Endodermal cell (in vitro differentiated cells): ENCODE measurements at regions not wholly inside any gene's neighbourhood (a gene's known extent, or its start where the extent isn't known, plus 50 kb on each side); places are given as distances from the start of the nearest gene placed in this dataset.
A peak's percentile ranks its signal among the peaks of the same experiment; 100 is the strongest.

ENCODE experiments used
- DNase-seq: peaks from one replicate; pipeline ENCODE4 v3.0.0-alpha.2; 2017
- H3K27ac ChIP-seq: 2 replicates; pipeline ENCODE4 v1.5.1; 2013; ENCODE audit warnings: mild to moderate bottlenecking, low read depth, low read length, moderate library complexity
- H3K27me3 ChIP-seq: 2 replicates; pipeline ENCODE4 v1.6.1; 2013; ENCODE audit warnings: mild to moderate bottlenecking, low read length, moderate library complexity; ENCODE audit not compliant: insufficient read depth, control insufficient read depth, poor library complexity, severe bottlenecking
- H3K36me3 ChIP-seq: 2 replicates; pipeline ENCODE4 v1.7.0; 2013; ENCODE audit warnings: mild to moderate bottlenecking, low read length, moderate library complexity; ENCODE audit not compliant: control insufficient read depth, insufficient read depth
- H3K4me1 ChIP-seq: one replicate; pipeline ENCODE4 v1.7.0; 2013; ENCODE audit warnings: low read length; ENCODE audit not compliant: control insufficient read depth, insufficient read depth
- H3K4me3 ChIP-seq: 2 replicates; pipeline ENCODE4 v1.5.1; 2013; ENCODE audit warnings: mild to moderate bottlenecking, low read length, moderate library complexity
- H3K9ac ChIP-seq: 2 replicates; pipeline ENCODE4 v1.6.1; 2013; ENCODE audit warnings: mild to moderate bottlenecking, low read length, moderate library complexity; ENCODE audit not compliant: poor library complexity, severe bottlenecking; ENCODE audit errors: extremely low read depth
- H3K9me3 ChIP-seq: 2 replicates; pipeline ENCODE4 v1.6.1; 2013; ENCODE audit warnings: mild to moderate bottlenecking, low read length, moderate library complexity; ENCODE audit not compliant: control insufficient read depth
- H3K27ac Mint-ChIP-seq: 2 replicates; pipeline ENCODE4 v1.8.0; 2020; ENCODE audit warnings: mixed read lengths
- H3K27me3 Mint-ChIP-seq: 2 replicates; pipeline ENCODE4 v1.8.0; 2021; ENCODE audit warnings: mild to moderate bottlenecking, mixed read lengths; ENCODE audit not compliant: insufficient read depth
- H3K36me3 Mint-ChIP-seq: 2 replicates; pipeline ENCODE4 v1.8.0; 2020; ENCODE audit warnings: low read depth, mixed read lengths
- H3K4me1 Mint-ChIP-seq: 2 replicates; pipeline ENCODE4 v1.8.0; 2020; ENCODE audit warnings: mixed read lengths
- H3K4me3 Mint-ChIP-seq: 2 replicates; pipeline ENCODE4 v1.8.0; 2020; ENCODE audit warnings: mild to moderate bottlenecking, moderate library complexity, mixed read lengths
- H3K9me3 Mint-ChIP-seq: 2 replicates; pipeline ENCODE4 v1.8.0; 2020; ENCODE audit warnings: mild to moderate bottlenecking, mixed read lengths
- CTCF ChIP-seq: fragments of 200-600 bp; sonication (generic); conservative IDR thresholded peaks from 2 replicates; pipeline ENCODE4 v1.5.0; 2021; ENCODE audit warnings: antibody characterized with exemption, mild to moderate bottlenecking
- WGBS, 2 experiments: methylation state at CpG; one replicate each; pipeline versions ENCODE4 v1.1.5 to v1.1.7; 2013; ENCODE audit warnings: missing lambda C conversion rate in 2 of 2, mixed read lengths in 1 of 2; ENCODE audit not compliant: insufficient coverage in 1 of 2, insufficient read length in 1 of 2; 5-methylcytosine and 5-hydroxymethylcytosine counted together

- TF ChIP-seq CTCF: peak; percentile 57
- peaks cover 52% of the 10 kb centered on the region for H3K4me1 Mint-ChIP-seq
- no peak overlapping the region for H3K27ac Mint-ChIP-seq
- no peaks in the 10 kb centered on the region for H3K36me3 ChIP-seq
- no peaks in the 10 kb centered on the region for H3K27me3 ChIP-seq
- H3K36me3 Mint-ChIP-seq: no peaks in the 10 kb centered on the region
- 56 to 57% methylated on average over 9 to 14 of the region's 14 CpGs for WGBS, 2 experiments
- H3K27me3 Mint-ChIP-seq: peaks cover 1% of the 10 kb centered on the region
- no peak overlapping the region for H3K4me3 ChIP-seq
- H3K4me1 ChIP-seq: peaks cover 24% of the 10 kb centered on the region
- H3K27ac ChIP-seq: peak overlapping the region; percentile 20
- no peaks in the 10 kb centered on the region for H3K9me3 Mint-ChIP-seq
- DNase-seq: peak; percentile 69
- H3K9me3 ChIP-seq: no peaks in the 10 kb centered on the region
- no peak overlapping the region for H3K9ac ChIP-seq
- H3K4me3 Mint-ChIP-seq: peak overlapping the region; percentile 22
These were observed 179.0 kb upstream of the NECTIN1 start for GRCh38 chr11:119907878-119908572.

DNA sequence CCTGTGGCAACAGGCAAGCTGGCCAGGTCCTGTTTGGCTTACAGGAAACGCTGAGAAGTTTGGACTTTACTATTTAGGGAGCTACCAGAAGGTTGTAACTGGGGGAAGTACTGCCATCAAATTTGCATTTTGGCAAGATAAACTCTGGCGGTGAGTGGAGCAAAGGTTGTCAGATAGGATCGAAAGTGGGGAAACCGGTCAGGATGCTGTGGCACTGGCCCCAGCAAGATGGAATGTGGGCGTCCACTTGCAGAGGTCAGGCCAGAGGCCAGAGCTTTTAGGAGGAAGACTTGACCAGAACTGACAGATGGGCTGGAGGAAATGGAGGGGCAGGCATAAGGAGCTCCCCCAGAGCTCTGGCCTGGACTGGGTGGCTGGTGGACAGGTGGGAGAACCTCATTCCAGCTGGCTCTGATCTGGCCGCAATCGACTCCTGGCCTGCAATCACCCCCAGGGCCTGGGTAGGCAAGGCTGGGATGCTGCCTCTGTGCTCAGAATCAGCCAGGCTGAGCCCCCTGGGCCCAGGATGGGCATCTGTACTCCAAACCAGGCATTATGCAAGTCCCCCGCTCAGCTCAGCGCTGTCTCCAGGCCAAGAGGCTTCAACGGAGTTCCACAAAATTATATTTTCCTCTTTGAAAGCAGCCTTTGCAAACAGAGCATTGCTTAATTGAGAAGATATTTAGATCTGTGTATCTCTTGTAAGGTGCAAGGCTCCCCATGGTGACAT lies 178.3 kb upstream of the NECTIN1 start:
- Mint-ChIP-seq H3K27ac (no peak overlapping the region), H3K36me3 (no peaks in the 10 kb centered on the region), H3K27me3 (no peaks in the 10 kb centered on the region), H3K4me1 (peaks cover 59% of the 10 kb centered on the region), H3K4me3 (peak overlapping the region; percentile 22), H3K9me3 (no peaks in the 10 kb centered on the region)
- H3K27me3 ChIP-seq: no peaks in the 10 kb centered on the region
- WGBS, 2 experiments: 82 to 89% methylated on average over 8 to 10 of the region's 10 CpGs
- no peaks in the 10 kb centered on the region for H3K9me3 ChIP-seq
- H3K4me3 ChIP-seq: no peak overlapping the region
- H3K4me1 ChIP-seq: peaks cover 26% of the 10 kb centered on the region
- H3K9ac ChIP-seq: no peak overlapping the region
- peak; percentile 83 for DNase-seq
- no peaks in the 10 kb centered on the region for H3K36me3 ChIP-seq
- no peak for TF ChIP-seq CTCF
- H3K27ac ChIP-seq: peak overlapping the region; percentile 6

- Mint-ChIP-seq H3K4me3 (no peak overlapping the region), H3K27me3 (no peaks in the 10 kb centered on the region), H3K27ac (no peak overlapping the region), H3K4me1 (peaks cover 59% of the 10 kb centered on the region), H3K9me3 (no peaks in the 10 kb centered on the region), H3K36me3 (no peaks in the 10 kb centered on the region)
- Histone ChIP-seq H3K27ac (no peak overlapping the region), H3K9ac (no peak overlapping the region), H3K4me3 (no peak overlapping the region), H3K36me3 (no peaks in the 10 kb centered on the region), H3K27me3 (no peaks in the 10 kb centered on the region), H3K4me1 (peaks cover 26% of the 10 kb centered on the region), H3K9me3 (no peaks in the 10 kb centered on the region)
- 95 to 97% methylated on average over 7 to 8 of the region's 8 CpGs for WGBS, 2 experiments
- no peak for TF ChIP-seq CTCF
- DNase-seq: no peak
These were observed 177.4 kb upstream of the NECTIN1 start for GRCh38 chr11:119906376-119906775.
